ENCODE measurements at regions not wholly inside any gene's neighbourhood (a gene's known extent, or its start where the extent isn't known, plus 50 kb on each side); places are given as distances from the start of the nearest gene placed in this dataset.

DNA sequence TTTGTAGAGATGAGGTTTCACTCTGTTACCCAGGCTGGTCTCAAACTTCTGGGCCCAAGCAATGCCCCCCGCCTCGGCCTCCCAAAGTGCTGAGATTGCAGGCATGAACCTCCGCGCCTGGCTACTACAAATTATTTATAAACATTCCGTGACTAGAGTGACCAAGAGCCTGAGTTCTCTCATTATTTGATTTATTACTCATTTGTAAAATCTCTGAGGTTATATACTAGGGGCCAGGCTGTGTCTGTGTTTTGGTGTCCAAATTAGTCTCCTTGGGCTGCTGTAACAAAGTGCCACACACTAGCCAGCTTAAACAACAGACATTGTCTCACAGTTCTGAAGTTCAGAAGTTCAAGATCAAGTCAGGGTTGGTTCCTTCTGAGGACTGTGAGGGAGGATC lies 70.8 kb upstream of the ELAC2 start:
- TF ChIP-seq, protein P1, sequence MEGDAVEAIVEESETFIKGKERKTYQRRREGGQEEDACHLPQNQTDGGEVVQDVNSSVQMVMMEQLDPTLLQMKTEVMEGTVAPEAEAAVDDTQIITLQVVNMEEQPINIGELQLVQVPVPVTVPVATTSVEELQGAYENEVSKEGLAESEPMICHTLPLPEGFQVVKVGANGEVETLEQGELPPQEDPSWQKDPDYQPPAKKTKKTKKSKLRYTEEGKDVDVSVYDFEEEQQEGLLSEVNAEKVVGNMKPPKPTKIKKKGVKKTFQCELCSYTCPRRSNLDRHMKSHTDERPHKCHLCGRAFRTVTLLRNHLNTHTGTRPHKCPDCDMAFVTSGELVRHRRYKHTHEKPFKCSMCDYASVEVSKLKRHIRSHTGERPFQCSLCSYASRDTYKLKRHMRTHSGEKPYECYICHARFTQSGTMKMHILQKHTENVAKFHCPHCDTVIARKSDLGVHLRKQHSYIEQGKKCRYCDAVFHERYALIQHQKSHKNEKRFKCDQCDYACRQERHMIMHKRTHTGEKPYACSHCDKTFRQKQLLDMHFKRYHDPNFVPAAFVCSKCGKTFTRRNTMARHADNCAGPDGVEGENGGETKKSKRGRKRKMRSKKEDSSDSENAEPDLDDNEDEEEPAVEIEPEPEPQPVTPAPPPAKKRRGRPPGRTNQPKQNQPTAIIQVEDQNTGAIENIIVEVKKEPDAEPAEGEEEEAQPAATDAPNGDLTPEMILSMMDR (IDR thresholded peaks at IDR 0.05; ENCODE audit: low read depth, low read length), result no peak
- TF ChIP-seq EZH2phosphoT487 (IDR thresholded peaks at IDR 0.05; ENCODE audit: low read depth), result no peak
